ENCODE measurements at regions not wholly inside any gene's neighbourhood (a gene's known extent, or its start where the extent isn't known, plus 50 kb on each side); places are given as distances from the start of the nearest gene placed in this dataset.

- no peak for DNase-seq (ENCODE audit: extremely low spot score, insufficient read length, low read depth)
- FAIRE-seq, result no peak
These were observed 69.4 kb upstream of the CLMP start for GRCh38 chr11:123264431-123264780.

- peak; percentile 29 for DNase-seq (ENCODE audit: extremely low spot score, insufficient read length, low read depth)
- peak; percentile 76 for FAIRE-seq
These were observed 66.5 kb upstream of the CLMP start for GRCh38 chr11:123261345-123262106.

- DNase-seq (ENCODE audit: extremely low spot score, insufficient read length, low read depth) (no peak), FAIRE-seq (no peak)
These were observed 65.6 kb upstream of the CLMP start for GRCh38 chr11:123260511-123261211.

- FAIRE-seq (no peak), DNase-seq (ENCODE audit: extremely low spot score, insufficient read length, low read depth) (no peak)
These were observed 63.8 kb upstream of the CLMP start for GRCh38 chr11:123258877-123259276.

- no peak for FAIRE-seq
These were observed 62.3 kb upstream of the CLMP start for GRCh38 chr11:123257370-123257769.

DNA sequence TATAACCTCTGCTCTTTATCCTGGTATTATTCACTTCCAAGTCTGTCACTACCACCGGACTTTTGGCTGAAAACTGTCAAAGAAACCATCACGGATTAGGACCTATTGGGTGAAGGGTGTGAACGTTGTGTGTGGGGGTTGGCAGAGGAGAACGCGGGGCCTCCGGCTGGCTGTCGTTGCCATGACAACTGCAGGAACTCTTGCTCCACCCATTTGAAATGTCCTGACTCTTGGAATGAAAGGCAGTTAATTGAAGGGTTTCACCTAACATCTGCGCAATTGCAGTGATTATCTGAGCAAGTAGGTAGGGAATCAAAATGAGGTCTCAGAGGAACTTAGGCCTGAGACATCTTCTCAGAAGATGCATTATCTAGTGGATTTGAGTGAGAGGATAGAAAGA is 60.9 kb upstream of the CLMP start:
- DNase-seq (ENCODE audit: extremely low spot score, insufficient read length, low read depth), result no peak

More at GRCh38 chr11:123257370-123257769, 62.3 kb upstream of the CLMP start:
- DNase-seq (ENCODE audit: extremely low spot score, insufficient read length, low read depth), result no peak

GRCh38 chr11:123254357-123254756 is 59.3 kb upstream of the CLMP start:
- FAIRE-seq (no peak), DNase-seq (ENCODE audit: extremely low spot score, insufficient read length, low read depth) (no peak)

More for the DNA sequence above, 60.9 kb upstream of the CLMP start:
- no peak for FAIRE-seq

GRCh38 chr11:123253911-123254310 is 58.9 kb upstream of the CLMP start:
- DNase-seq (ENCODE audit: extremely low spot score, insufficient read length, low read depth) (no peak), FAIRE-seq (no peak)

GRCh38 chr11:123253223-123253622 is 58.2 kb upstream of the CLMP start:
- FAIRE-seq, result no peak
- no peak for DNase-seq (ENCODE audit: extremely low spot score, insufficient read length, low read depth)

DNA sequence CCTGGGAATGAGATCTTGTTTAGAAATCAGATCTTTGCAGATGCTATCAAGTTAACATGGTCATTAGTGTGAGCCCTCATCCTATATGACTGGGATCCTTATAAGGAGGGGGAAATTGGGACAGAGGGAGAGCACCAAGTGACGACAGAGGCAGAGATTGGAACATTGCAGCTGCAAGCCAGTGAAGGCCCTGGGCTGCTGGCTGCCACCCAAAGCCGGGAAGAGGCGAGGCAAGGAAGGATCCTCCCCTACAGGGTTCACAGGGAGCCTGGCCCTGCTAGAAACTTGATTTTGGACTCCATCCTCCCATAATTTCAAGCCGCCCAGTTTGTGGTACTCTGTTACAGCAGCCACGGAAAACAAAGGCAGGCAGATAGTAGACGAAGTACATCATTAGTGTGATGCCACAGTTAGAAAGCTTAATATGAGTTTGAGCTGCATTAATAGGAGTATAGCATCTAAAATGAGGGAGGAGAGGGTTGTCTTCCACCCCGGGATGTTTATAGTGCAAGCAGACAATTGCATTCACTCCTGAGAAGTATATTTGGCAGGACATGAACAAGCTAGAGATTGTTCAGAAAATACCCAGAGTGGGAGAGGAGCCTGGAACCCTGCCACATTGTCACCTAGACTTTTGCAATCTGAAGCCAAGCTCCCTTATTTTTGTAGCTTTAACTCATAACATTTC is 56.8 kb upstream of the CLMP start:
- DNase-seq (ENCODE audit: extremely low spot score, insufficient read length, low read depth) (no peak), FAIRE-seq (no peak)

GRCh38 chr11:123250892-123251656 is 56.0 kb upstream of the CLMP start:
- DNase-seq (ENCODE audit: extremely low spot score, insufficient read length, low read depth) (no peak), FAIRE-seq (no peak)

GRCh38 chr11:123249354-123249753 is 54.3 kb upstream of the CLMP start:
- no peak for DNase-seq (ENCODE audit: extremely low spot score, insufficient read length, low read depth)
- no peak for FAIRE-seq

GRCh38 chr11:123247813-123248379 is 52.8 kb upstream of the CLMP start:
- FAIRE-seq (no peak), DNase-seq (ENCODE audit: extremely low spot score, insufficient read length, low read depth) (no peak)

DNA sequence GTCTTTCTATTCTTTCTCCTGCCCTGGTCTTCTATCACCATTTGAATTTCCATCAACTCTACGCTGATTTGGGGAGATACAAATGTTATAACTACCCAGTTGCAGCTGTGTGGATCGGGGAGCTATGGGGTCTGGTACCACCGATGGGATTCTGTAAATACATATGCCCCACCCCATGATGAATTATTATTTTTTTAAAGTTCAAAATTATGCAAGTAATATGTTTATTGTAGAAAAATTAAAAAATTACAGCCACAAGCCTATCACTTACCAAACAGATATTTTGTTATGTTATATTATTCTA is 52.4 kb upstream of the CLMP start:
- FAIRE-seq (no peak), DNase-seq (ENCODE audit: extremely low spot score, insufficient read length, low read depth) (no peak)

- DNase-seq (ENCODE audit: extremely low spot score, insufficient read length, low read depth), result peak; percentile 58
- peak; percentile 60 for FAIRE-seq
These were observed 51.9 kb upstream of the CLMP start for GRCh38 chr11:123246749-123247495.

DNA sequence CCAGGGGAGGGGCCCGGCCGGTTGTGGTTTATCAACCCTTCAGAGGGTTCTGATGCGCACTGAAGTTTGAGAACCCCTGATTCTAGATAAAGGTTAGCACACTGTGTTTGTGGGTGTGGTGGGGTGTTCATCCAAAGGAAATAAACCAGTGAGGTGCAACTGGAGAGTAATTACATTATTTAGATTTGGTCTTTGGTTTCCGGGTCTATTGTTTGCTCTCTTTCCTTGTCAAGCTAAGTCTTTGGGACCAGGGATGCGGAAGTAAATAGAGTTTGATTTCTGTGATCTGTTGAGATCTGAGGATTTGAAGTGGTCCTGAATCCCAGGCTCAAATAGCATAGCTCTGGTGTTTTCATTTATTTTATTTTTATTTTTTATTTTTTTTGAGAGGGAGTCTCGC is 50.5 kb upstream of the CLMP start:
- FAIRE-seq, result no peak
- no peak for DNase-seq (ENCODE audit: extremely low spot score, insufficient read length, low read depth)
